ENCODE measurements at regions not wholly inside any gene's neighbourhood (a gene's known extent, or its start where the extent isn't known, plus 50 kb on each side); places are given as distances from the start of the nearest gene placed in this dataset.
A peak's percentile ranks its signal among the peaks of the same experiment; 100 is the strongest.

DNA sequence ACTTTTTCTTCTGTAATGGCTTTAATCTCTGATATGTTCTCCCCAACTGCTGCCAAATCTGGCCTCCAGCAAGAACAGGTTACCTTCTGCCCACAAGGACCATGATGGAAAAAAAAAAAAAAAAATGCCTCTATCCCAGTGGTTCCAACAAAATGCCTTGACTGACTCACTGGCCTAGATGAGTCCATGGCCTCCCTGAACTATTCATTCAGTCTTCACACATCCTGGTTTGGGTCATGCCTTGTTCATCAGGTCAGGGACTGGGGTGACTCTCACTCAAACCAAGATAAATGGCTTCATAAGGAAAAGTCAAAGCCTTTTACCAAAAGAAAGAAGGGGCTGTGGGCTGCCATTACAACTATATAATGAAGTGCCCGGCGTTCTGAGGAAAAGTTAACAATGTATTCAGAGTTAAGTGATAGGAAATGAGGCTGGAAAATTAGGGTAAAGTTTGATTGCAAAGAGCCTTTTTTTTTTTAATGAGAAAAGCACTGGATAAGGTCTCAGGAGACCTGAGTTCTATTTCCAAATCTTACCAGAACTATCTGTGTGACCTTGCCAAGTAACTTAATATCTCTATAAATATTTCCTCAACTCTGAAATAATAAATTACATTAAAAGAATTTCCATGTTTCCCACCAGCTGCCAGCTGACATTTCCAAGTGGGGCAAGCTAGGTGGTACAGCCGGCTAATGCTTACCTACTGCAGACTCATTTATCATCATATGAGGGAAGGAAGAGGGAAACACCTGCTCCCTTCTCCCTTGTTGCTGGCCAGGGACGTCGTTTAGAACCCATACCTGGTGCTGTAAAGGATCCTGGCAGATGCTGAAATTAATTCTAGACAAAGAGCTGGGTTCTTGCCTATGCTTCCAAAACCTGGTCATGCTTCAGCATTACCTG, 380.0 kb upstream of the MARCKS start:
- no peak for TF ChIP-seq POLR2A (IDR thresholded peaks at IDR 0.05; ENCODE audit: low read depth, low read length)
- FAIRE-seq (peak; percentile 70), DNase-seq (ENCODE audit: insufficient read length, low spot score) (no peak)

DNA sequence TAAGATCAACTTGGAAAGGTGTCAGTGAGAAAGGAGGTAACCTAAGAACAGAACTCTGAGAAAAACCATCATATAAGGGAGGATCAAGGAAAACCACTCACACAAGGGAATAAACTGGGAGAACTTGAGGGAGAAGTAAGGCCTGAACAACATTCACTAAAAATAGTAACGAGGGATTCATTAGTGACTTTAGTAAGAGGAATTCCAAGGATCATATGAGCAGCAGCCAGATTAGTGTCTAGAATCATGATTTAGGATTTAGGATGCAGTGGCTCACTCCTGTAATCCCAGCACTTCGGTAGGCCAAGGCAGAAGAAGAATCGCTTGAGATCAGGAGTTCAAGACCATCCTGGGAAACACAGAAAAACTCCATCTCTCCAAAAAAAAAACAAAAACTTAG, 376.5 kb upstream of the MARCKS start:
- DNase-seq (ENCODE audit: insufficient read length, low spot score) (no peak), FAIRE-seq (no peak)
- TF ChIP-seq POLR2A (IDR thresholded peaks at IDR 0.05; ENCODE audit: low read depth, low read length): no peak

DNA sequence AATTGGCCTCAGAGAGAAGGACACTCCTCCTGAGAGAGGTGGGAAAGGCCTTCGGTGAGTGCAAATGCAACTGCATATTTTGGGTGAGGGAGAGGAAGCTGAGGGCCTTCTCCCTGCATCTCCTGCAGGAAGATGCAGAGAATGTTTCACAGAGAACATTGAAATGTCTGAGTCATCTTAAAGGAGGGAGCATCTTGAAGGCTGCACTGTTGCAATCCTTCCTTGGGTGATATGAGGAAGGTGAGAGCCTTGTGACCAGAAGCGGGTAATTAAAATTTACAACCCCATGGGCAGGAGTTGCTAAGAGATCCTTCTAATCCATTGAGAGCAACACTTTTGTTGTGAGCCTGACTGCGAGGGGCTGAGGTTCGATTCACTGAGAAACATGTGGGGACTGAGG, 375.7 kb upstream of the MARCKS start:
- no peak for FAIRE-seq
- TF ChIP-seq POLR2A (IDR thresholded peaks at IDR 0.05; ENCODE audit: low read depth, low read length): no peak
- no peak for DNase-seq (ENCODE audit: insufficient read length, low spot score)

DNA sequence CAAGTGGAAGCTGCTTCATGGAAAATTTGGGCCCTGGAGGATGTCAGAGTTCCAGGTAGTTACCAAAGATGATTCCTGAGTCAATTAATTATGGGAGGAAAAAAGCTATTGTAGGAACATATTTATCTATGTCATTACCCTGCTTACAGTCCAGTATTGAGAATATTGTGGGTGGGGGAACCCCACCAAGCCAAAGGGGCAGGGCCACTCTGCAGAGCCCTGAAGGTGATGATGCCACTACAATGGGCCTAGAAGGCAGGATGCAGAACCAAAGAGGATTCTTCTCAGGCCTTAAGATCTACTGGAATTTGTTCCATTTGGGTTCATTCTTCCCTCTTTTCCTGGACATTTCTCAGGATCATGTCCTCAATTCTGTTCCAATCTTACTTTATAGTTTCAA, 375.2 kb upstream of the MARCKS start:
- TF ChIP-seq POLR2A (IDR thresholded peaks at IDR 0.05; ENCODE audit: low read depth, low read length): no peak
- DNase-seq (ENCODE audit: insufficient read length, low spot score) (no peak), FAIRE-seq (no peak)

DNA sequence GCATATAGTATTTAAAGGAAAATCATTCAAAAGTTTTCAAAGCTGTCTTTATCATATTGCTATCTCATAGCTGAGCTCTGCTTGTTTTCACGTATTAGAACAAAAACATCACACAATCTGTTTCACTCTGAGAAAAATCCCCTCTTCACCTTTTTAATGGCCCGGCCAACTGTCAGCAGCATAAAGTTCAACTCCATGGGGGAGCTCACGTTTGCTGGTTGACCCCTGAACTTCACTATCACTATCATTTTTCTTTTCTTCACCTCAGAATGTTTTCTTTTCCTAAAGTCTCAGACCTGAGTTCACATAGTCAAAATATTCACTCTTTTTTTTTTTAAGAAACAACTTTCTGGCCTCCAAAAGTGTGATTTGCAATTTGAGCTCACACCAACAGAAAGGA, 374.4 kb upstream of the MARCKS start:
- FAIRE-seq (no peak), DNase-seq (ENCODE audit: insufficient read length, low spot score) (no peak)
- no peak for TF ChIP-seq POLR2A (IDR thresholded peaks at IDR 0.05; ENCODE audit: low read depth, low read length)

DNA sequence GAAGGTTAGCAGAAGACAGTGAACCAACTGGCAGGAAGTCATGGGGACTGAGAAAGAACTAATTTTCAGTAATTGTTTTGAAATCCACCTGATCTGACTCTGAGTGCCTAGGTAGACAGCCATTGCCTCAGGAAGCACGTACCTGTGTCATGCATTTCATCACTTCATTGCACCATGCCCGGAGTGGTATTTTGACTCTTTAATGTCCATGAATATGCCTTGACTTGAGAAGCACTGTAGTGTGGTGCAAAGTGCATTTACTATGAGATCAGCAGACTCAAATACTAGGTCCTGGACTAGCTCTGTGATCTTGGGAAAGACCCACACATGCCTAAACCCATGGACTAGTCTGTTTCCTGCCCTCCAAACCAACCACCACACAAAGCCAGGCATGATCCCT, 370.9 kb upstream of the MARCKS start:
- FAIRE-seq: no peak
- DNase-seq (ENCODE audit: insufficient read length, low spot score): no peak
- no peak for TF ChIP-seq POLR2A (IDR thresholded peaks at IDR 0.05; ENCODE audit: low read depth, low read length)

DNA sequence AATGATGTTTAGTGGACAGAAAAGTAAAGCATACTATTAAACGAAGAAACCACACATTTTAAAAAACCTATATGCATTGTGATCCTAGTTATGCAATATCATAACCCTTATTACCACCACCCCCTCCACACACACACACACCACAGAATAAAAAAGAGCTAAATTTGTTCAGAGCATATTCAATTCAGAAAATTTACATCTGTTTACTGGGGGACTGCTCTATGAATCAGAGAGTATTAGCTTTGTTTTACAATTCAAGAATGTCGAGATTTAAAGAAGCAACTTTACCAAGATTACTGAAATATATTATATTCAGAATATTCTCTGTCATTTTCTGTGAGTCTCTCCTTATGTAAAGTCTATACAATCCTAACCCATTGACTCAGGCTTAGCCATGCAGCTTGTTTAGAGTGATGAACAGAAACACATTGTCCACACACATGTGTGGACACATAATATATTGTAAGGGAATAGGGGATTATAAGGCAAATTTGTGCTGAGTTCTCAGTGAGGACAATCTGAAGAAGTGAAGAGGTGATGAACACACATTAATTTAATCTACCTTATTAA, 369.6 kb upstream of the MARCKS start:
- TF ChIP-seq POLR2A (IDR thresholded peaks at IDR 0.05; ENCODE audit: low read depth, low read length): no peak

DNA sequence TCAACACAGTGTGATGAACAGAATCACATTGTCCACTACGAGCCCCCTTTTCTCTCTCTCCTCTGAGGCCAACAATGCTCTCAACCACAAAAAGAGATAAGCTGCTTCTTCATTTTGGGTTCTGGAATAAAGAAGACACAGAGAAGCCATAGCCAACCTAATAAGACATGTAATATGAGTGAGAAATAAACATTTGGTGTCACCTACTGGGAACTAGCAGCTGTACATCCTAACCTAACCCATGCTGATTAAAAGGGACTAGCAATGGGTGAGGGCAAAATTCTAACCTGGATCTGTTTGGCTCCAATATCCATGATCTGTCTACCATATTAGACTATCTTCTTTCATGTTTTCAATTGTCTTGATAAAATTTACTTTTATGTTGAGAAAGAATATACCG, 369.1 kb upstream of the MARCKS start:
- DNase-seq (ENCODE audit: insufficient read length, low spot score): no peak
- TF ChIP-seq POLR2A (IDR thresholded peaks at IDR 0.05; ENCODE audit: low read depth, low read length): no peak
- FAIRE-seq: peak; percentile 23

More for the DNA sequence above, 369.6 kb upstream of the MARCKS start:
- DNase-seq (ENCODE audit: insufficient read length, low spot score): no peak
- FAIRE-seq: no peak

DNA sequence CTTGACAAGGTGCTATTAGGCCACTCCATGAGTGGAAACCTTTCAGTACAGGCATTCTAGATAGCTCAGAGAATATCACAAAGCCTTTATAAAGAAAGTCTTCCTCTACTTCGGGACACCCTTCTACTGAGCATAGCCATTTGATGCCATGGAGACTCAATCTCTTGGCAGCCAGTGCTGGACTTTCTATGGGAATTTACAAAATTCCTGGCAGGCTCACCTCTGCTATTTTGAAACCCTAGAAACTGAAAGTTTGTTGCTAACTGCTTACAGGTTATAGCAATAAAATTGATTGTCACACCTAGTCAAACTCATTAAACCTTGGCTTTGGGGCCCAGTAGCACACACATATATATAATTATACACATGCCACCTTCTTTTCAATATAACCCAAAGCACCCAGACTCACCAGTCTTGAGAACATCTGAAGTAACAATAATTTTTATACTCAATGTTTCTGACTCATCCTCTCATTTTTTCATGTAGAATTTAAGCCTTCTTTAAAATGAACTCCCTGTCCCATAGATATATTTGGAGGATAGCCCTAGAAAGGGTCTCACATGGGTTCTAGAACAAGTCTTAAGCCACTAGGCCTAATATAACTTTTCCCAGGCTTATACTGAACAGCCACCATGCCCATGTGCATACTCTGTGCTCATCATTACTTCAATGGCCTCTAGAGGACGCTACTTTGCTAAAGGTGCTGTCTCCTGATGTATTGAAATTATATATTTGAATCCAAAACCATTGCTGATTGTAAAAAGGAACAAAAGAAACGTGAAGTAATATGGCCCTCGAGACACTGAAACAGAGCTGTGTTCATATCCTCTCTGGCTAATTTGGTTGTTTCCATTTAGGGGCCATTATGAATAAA, 368.1 kb upstream of the MARCKS start:
- FAIRE-seq (no peak), DNase-seq (ENCODE audit: insufficient read length, low spot score) (no peak)
- no peak for TF ChIP-seq POLR2A (IDR thresholded peaks at IDR 0.05; ENCODE audit: low read depth, low read length)

DNA sequence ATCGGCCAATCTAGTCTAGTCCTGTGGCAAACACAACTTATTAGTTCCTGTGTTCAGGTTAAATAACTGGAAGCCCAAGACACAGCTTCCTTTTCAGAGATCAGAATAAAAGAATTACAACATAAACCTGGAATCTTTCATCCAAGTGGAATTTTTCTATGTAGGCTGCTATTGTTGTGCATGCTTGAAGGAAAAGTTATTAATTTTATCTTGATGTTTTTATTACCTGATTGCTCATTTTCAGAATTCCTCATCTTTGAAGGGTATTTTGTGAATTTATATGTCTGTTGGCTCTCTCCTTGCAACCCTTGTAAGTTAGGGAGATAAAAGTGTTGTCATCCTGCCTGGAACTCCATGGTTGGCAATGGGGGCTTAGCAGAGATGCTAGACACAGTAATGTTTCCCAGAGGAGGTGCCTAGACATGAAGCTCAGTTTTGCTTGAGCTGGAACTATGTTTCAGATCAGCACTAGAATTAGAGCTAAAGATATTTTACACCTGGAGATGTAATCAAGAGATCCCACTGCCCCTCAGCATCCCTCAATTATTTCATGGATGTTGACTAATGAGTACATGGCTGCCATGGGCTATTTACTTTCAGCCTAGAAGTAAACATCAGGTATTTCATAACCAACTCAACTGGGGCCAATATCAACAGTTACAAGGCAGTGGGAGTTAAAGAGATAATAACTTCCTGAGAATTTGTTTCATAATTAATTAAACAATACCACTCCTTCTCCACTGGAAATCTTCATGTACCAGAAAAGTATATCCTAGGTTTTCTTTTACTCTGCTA, 367.0 kb upstream of the MARCKS start:
- DNase-seq (ENCODE audit: insufficient read length, low spot score) (no peak), FAIRE-seq (no peak)
- TF ChIP-seq POLR2A (IDR thresholded peaks at IDR 0.05; ENCODE audit: low read depth, low read length): no peak

DNA sequence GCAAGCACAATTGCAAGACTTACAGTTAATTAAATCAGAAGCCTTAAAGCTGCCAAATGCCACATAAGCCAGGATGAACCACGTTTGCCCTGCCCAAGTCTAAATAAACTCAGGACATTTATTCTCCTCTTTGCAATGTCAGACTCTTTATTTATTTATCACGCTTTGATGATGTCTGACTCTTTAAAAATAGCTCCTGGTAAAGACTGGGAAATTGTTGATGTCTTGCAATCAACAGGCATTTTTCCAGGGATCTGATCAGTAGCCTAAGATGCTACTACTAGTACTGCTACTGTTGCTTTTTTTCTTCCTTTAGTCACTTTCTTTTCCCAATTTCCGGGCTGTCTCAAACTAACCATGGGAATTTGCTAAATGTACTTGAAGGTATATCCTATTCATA, 365.8 kb upstream of the MARCKS start:
- DNase-seq (ENCODE audit: insufficient read length, low spot score) (no peak), FAIRE-seq (no peak)
- TF ChIP-seq POLR2A (IDR thresholded peaks at IDR 0.05; ENCODE audit: low read depth, low read length): no peak

DNA sequence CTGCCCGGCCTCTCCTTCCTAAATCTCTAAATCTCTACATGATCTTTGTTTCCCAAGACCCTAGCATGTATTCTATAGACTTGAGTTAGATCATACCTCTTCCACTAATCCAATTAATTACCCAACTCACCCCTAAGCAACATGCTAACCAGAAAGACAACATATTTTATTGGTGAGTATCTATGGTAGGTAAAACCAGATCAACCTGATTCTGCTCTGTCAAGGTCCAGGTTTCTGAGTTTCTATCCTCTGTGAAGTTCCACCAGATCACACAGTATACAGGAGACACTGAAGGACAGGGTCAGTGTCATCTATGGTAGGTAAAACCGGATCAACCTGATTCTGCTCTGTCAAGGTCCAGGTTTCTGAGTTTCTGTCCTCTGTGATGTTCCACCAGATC, 363.2 kb upstream of the MARCKS start:
- FAIRE-seq (no peak), DNase-seq (ENCODE audit: insufficient read length, low spot score) (no peak)
- no peak for TF ChIP-seq POLR2A (IDR thresholded peaks at IDR 0.05; ENCODE audit: low read depth, low read length)

DNA sequence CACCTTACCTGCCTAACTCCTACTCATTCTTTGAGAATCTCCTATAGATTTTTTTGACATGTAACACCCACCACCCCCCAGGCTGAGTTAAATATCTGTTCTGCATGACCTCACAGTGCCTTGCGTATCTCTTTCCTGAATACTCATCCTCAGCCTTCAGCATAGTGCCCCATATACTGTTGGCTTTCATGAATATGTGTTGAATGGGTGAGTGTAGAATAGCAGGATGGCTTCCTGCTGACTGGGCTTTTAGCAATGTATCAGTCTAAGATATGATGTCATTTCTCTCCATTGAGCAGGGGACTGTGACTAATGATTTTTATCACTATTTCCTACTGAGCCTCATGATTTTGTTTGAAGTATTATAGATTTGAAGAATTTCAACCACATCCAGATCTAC, 361.6 kb upstream of the MARCKS start:
- peak; percentile 81 for FAIRE-seq
- TF ChIP-seq POLR2A (IDR thresholded peaks at IDR 0.05; ENCODE audit: low read depth, low read length): no peak

More for the DNA sequence above, 361.6 kb upstream of the MARCKS start:
- DNase-seq (ENCODE audit: insufficient read length, low spot score): peak; percentile 12
